Activated CD8-positive, alpha-beta memory T cell treated with anti-CD3 and anti-CD28 coated beads, Interleukin-2, amount 10 ng/mL, durations not matched to agents 7 days and 5 days (primary cell): ENCODE measurements at regions not wholly inside any gene's neighbourhood (a gene's known extent, or its start where the extent isn't known, plus 50 kb on each side); places are given as distances from the start of the nearest gene placed in this dataset.
"Not testable (repeated sequence)": the region's sequence is repeated elsewhere in the genome, so short reads cannot be mapped to it uniquely, and the experiment has no call there.

ENCODE experiments used
- ATAC-seq: fragments of 150-1000 bp; cut with Tn5 transposase; one replicate; pipeline ENCODE4 v1.10.0; 2021; ENCODE audit warnings: moderate library complexity
- CTCF ChIA-PET: fragments of 350-600 bp; sonication (Branson Sonifier 250); formaldehyde crosslinking; loops from one replicate; lab custom pipeline; 2021; ENCODE audit warnings: antibody characterized with exemption; lab: Charles Lee
- DNase-seq: peaks from one replicate; pipeline ENCODE4 v3.0.0-alpha.2; 2020
- H3K27ac Mint-ChIP-seq: one replicate; pipeline ENCODE4 v1.8.0; 2021; ENCODE audit warnings: mild to moderate bottlenecking, mixed read lengths
- H3K27me3 Mint-ChIP-seq: one replicate; pipeline ENCODE4 v1.8.0; 2021; ENCODE audit warnings: mixed read lengths
- H3K36me3 Mint-ChIP-seq: one replicate; pipeline ENCODE4 v1.8.0; 2021; ENCODE audit warnings: mild to moderate bottlenecking, mixed read lengths
- H3K4me1 Mint-ChIP-seq: one replicate; pipeline ENCODE4 v1.8.0; 2021; ENCODE audit warnings: mixed read lengths
- H3K4me3 Mint-ChIP-seq: one replicate; pipeline ENCODE4 v1.8.0; 2021; ENCODE audit warnings: mild to moderate bottlenecking, moderate library complexity, mixed read lengths
- H3K9me3 Mint-ChIP-seq: one replicate; pipeline ENCODE4 v1.8.0; 2022; ENCODE audit warnings: low read depth, mixed read lengths

DNA sequence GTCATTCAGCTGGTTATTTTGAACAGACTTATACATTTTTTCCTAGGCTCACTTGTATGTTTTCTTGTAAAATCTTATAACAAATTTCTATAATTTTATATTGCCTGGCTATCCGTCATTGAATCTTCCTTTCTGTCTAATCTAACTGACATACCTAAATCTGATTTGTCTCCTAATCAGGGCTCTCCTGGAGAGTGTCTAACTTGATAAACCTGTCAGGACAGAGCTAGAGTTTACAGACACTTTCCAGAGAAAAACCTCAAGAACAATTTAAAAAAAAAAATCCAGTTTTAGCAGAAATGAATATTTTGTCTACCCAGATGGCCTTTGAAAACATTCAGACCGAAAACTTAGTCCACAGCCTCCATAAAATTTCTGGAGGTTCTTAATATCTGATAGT, 1305.8 kb downstream of the ROBO1 start:
- Mint-ChIP-seq H3K27ac (no peak overlapping the region), H3K27me3 (no peaks in the 10 kb centered on the region), H3K9me3 (peaks cover 16% of the 10 kb centered on the region), H3K4me3 (no peak overlapping the region), H3K4me1 (no peaks in the 10 kb centered on the region), H3K36me3 (no peaks in the 10 kb centered on the region)
- ATAC-seq = no peak
- CTCF ChIA-PET = no interaction called here
- DNase-seq = no peak

DNA sequence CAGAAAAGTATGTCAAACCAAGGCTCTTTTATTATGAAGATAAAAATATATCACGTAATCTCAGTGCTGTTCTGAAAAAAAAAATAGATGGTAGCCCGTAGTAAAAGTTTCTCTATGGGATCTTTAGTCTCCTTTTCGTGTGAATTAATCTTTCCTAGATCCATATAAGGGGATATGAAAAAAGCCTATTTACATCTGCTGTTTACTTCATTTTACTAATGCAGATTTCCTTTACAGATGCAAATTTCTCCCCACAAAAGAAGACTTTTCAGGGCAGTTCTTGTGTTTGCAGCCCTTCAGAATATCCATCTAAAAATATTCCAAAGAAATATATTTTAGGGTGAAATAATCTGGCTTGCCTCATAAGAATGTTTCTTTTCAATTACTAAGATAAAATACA, 1291.7 kb downstream of the ROBO1 start:
- no peak for ATAC-seq
- CTCF ChIA-PET = no interaction called here
- Mint-ChIP-seq H3K4me1 (no peaks in the 10 kb centered on the region), H3K27me3 (no peaks in the 10 kb centered on the region), H3K36me3 (no peaks in the 10 kb centered on the region), H3K4me3 (no peak overlapping the region), H3K9me3 (peaks cover 2% of the 10 kb centered on the region), H3K27ac (no peak overlapping the region)
- no peak for DNase-seq

GRCh38 chr3:78481050-78481449, 1286.7 kb downstream of the ROBO1 start:
- H3K9me3 Mint-ChIP-seq = peaks cover 2% of the 10 kb centered on the region
- no peak for ATAC-seq

DNA sequence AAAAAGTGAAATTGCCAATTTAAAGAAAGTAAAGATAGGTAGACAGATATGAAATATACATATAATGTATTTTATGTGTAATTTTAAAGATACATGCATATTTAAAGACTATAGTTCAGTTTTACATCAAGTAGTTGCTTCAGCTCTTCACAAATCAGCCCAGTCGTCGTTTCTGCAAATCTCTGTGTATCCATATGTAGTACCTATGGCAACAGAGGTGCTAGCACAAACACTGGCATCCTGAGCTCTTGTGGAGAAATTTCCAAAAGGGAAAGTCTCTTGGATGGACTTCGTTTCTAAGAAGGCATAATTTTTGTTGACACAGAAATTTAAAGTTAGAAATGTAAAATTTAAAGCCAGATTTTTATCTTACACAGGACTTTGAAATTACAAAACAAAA, 1284.7 kb downstream of the ROBO1 start:
- Mint-ChIP-seq H3K4me1 (no peaks in the 10 kb centered on the region), H3K27me3 (no peaks in the 10 kb centered on the region), H3K27ac (no peak overlapping the region), H3K36me3 (no peaks in the 10 kb centered on the region), H3K4me3 (no peak overlapping the region), H3K9me3 (peaks cover 5% of the 10 kb centered on the region)
- CTCF ChIA-PET = no interaction called here
- ATAC-seq = no peak
- no peak for DNase-seq

More at GRCh38 chr3:78481050-78481449, 1286.7 kb downstream of the ROBO1 start:
- CTCF ChIA-PET = no interaction called here
- DNase-seq = no peak
- no peaks in the 10 kb centered on the region for H3K27me3 Mint-ChIP-seq
- no peak overlapping the region for H3K4me3 Mint-ChIP-seq
- H3K4me1 Mint-ChIP-seq = no peaks in the 10 kb centered on the region
- no peak overlapping the region for H3K27ac Mint-ChIP-seq
- H3K36me3 Mint-ChIP-seq = no peaks in the 10 kb centered on the region

DNA sequence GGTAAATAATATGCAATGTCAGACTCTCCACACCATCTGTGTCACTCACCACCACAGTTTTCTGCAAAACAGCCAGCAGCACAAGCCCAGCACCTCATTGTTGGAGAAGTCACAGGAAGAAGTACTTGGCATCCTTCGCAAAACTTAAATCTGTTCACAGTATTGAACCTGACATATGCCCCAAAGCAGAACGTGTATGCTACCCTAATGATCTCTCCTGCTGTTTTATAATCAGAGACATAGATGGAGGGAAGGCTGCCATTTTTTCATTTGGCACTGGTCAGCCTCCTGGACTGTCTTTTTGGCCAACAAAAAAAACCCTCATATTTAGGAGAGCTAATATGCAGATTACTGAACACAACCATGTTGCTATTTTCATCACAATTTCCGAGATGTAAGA, 1272.9 kb downstream of the ROBO1 start:
- Mint-ChIP-seq H3K4me1 (no peaks in the 10 kb centered on the region), H3K36me3 (no peaks in the 10 kb centered on the region), H3K4me3 (no peak overlapping the region), H3K9me3 (peaks cover 13% of the 10 kb centered on the region), H3K27me3 (no peaks in the 10 kb centered on the region), H3K27ac (no peak overlapping the region)
- CTCF ChIA-PET = no interaction called here
- ATAC-seq = no peak
- DNase-seq = no peak

- DNase-seq (no peak), ATAC-seq (no peak)
- H3K9me3 Mint-ChIP-seq = peaks cover 13% of the 10 kb centered on the region
- CTCF ChIA-PET = no interaction called here
- no peak overlapping the region for H3K4me3 Mint-ChIP-seq
- no peaks in the 10 kb centered on the region for H3K27me3 Mint-ChIP-seq
- H3K36me3 Mint-ChIP-seq = no peaks in the 10 kb centered on the region
- no peaks in the 10 kb centered on the region for H3K4me1 Mint-ChIP-seq
- H3K27ac Mint-ChIP-seq = no peak overlapping the region
These were observed 1272.5 kb downstream of the ROBO1 start for GRCh38 chr3:78495301-78495700.

GRCh38 chr3:78496501-78496900, 1271.3 kb downstream of the ROBO1 start:
- H3K27ac Mint-ChIP-seq = no peak overlapping the region
- DNase-seq (no peak), ATAC-seq (no peak)
- peaks cover 13% of the 10 kb centered on the region for H3K9me3 Mint-ChIP-seq
- no peaks in the 10 kb centered on the region for H3K4me1 Mint-ChIP-seq
- H3K4me3 Mint-ChIP-seq = no peak overlapping the region
- CTCF ChIA-PET = no interaction called here
- no peaks in the 10 kb centered on the region for H3K27me3 Mint-ChIP-seq
- H3K36me3 Mint-ChIP-seq = no peaks in the 10 kb centered on the region

DNA sequence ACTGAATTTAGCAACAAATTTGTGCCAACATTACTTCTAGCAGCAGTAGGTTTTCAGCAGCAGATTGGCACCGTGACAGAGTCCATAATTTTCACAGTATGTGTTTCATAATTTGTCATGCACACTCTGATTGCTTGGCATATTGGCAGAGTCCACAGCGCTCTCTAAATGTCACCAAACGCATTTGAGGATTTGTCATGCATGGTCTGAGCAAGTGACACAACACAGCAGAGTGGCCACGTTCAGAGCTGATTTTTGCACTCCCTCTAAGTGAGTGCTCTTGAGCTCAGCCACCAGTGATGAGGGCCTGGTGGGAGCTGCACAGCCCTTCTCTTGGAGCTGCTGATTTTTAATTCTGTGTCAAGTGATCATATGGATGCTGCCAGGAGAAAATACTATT, 1270.8 kb downstream of the ROBO1 start:
- no peak overlapping the region for H3K27ac Mint-ChIP-seq
- no peaks in the 10 kb centered on the region for H3K36me3 Mint-ChIP-seq
- H3K4me3 Mint-ChIP-seq = no peak overlapping the region
- H3K27me3 Mint-ChIP-seq = no peaks in the 10 kb centered on the region
- peaks cover 13% of the 10 kb centered on the region for H3K9me3 Mint-ChIP-seq
- no peak for DNase-seq
- CTCF ChIA-PET = no interaction called here
- ATAC-seq = no peak
- H3K4me1 Mint-ChIP-seq = no peaks in the 10 kb centered on the region

DNA sequence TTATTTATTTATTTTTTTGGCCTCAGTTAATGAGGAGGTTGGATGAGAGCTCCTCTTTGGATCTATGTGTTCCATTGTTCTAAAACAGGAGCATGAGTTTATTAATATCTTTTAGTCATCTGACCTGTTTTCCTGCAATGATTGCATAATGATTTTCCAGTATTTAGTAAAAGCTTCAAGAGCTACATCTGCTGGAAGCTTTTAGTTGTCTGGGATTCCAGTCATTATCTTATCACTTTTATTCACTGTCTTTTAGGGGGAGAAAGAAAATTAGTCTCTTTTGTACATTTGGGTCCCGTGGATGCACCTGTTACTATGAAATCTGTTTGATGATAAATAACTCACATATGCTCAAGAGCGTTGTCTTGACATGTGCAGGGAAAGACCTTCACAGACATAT, 1270.0 kb downstream of the ROBO1 start:
- ATAC-seq = no peak

GRCh38 chr3:78506061-78506460, 1261.7 kb downstream of the ROBO1 start:
- Mint-ChIP-seq H3K9me3 (peaks cover 13% of the 10 kb centered on the region), H3K4me3 (no peak overlapping the region), H3K4me1 (no peaks in the 10 kb centered on the region), H3K36me3 (no peaks in the 10 kb centered on the region), H3K27ac (no peak overlapping the region), H3K27me3 (no peaks in the 10 kb centered on the region)
- DNase-seq (no peak), ATAC-seq (no peak)
- CTCF ChIA-PET = no interaction called here

More for the DNA sequence above, 1270.0 kb downstream of the ROBO1 start:
- CTCF ChIA-PET = no interaction called here
- Mint-ChIP-seq H3K36me3 (no peaks in the 10 kb centered on the region), H3K4me3 (no peak overlapping the region), H3K9me3 (peaks cover 14% of the 10 kb centered on the region), H3K27ac (no peak overlapping the region), H3K4me1 (no peaks in the 10 kb centered on the region), H3K27me3 (no peaks in the 10 kb centered on the region)
- DNase-seq = no peak

DNA sequence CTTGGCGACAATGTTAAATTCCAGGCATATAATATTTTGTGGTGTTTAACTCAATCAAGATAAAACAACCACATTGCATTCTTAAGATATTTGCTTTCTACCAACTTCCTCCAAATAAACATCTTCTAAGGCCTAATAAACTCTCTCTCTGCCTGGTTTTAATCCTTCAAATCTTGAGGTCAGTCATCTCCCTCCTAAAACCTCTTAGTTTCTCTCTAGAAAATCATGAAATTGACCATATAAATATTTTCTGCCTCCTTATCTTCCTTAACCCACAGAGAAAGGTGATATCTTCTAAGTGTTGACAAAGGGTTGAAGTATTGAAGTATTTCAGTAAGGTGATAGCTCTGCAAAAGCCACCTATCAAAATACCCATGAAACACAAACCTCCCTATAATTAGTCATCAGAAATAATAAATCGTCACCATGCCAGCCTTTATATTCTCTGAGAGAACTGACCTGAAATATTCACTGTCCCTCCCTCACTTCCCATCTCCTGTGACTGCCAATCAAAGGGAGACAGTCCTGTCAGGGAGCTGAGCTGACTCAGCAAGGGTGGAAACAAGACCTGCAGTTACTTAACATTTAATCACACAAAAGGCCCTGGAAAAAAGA, 1261.1 kb downstream of the ROBO1 start:
- CTCF ChIA-PET = no interaction called here
- H3K4me3 Mint-ChIP-seq = no peak overlapping the region
- no peaks in the 10 kb centered on the region for H3K27me3 Mint-ChIP-seq
- DNase-seq (no peak), ATAC-seq (no peak)
- H3K9me3 Mint-ChIP-seq = peaks cover 15% of the 10 kb centered on the region
- no peaks in the 10 kb centered on the region for H3K36me3 Mint-ChIP-seq
- H3K27ac Mint-ChIP-seq = no peak overlapping the region
- H3K4me1 Mint-ChIP-seq = no peaks in the 10 kb centered on the region

DNA sequence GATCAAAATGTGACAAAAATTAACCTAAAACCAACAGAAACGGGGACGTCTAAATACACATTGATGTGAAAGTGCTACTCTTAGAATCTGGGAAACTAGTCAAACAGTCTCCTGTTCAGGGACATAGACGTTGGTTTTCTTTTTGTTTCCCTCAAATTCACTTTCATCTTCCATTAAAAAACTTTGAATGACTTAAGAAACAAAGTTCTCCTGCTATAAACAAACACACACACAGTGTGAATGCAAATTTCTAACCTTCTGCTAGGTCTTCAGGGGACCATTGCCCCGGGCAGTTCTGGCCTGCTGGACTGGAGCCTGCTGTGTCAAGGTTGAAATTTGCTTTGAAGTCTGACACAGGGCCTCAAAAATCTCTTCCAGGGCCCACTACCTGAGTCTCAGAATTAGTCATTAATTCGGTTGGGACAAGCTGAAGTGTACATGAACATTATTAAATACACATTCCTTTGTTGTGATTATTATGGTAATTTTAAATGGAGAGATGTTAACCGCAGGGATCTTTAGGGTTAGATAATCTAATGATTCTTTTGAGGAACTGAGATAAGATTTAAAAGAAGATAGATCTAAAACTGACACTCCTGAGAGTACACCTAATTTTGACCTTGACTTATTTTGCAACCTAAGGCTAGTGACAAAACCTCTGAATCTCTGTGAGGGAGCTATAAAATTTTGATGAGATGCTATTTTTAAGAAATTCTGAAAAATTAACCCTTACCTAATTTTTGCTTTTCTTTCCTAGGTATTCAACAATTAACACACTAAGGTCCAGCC, 1260.4 kb downstream of the ROBO1 start:
- CTCF ChIA-PET = no interaction called here
- no peaks in the 10 kb centered on the region for H3K27me3 Mint-ChIP-seq
- no peaks in the 10 kb centered on the region for H3K36me3 Mint-ChIP-seq
- no peak for ATAC-seq
- no peak overlapping the region for H3K4me3 Mint-ChIP-seq
- H3K27ac Mint-ChIP-seq = no peak overlapping the region
- DNase-seq = no peak
- H3K4me1 Mint-ChIP-seq = no peaks in the 10 kb centered on the region
- H3K9me3 Mint-ChIP-seq = peaks cover 16% of the 10 kb centered on the region

GRCh38 chr3:78511840-78512239, 1256.0 kb downstream of the ROBO1 start:
- DNase-seq (no peak), ATAC-seq (no peak)
- no peak overlapping the region for H3K27ac Mint-ChIP-seq
- H3K4me3 Mint-ChIP-seq = no peak overlapping the region
- CTCF ChIA-PET = no interaction called here
- H3K36me3 Mint-ChIP-seq = no peaks in the 10 kb centered on the region
- peaks cover 10% of the 10 kb centered on the region for H3K9me3 Mint-ChIP-seq
- no peaks in the 10 kb centered on the region for H3K4me1 Mint-ChIP-seq
- H3K27me3 Mint-ChIP-seq = no peaks in the 10 kb centered on the region

- ATAC-seq, H3K4me3 Mint-ChIP-seq, H3K27ac Mint-ChIP-seq, H3K27me3 Mint-ChIP-seq, DNase-seq, CTCF ChIA-PET, H3K36me3 Mint-ChIP-seq, H3K4me1 Mint-ChIP-seq: not testable (repeated sequence)
- H3K9me3 Mint-ChIP-seq = peaks cover 12% of the 10 kb centered on the region
These were observed 1255.0 kb downstream of the ROBO1 start for GRCh38 chr3:78512786-78513185.
